Gastrocnemius medialis (tissue), 4 donors: ENCODE measurements at regions not wholly inside any gene's neighbourhood (a gene's known extent, or its start where the extent isn't known, plus 50 kb on each side); places are given as distances from the start of the nearest gene placed in this dataset.

ENCODE experiments used
- ATAC-seq, 2 donors: fragments of 150-250 bp; one replicate each; pipeline ENCODE4 v1.9.1; 2016
- DNase-seq, 2 donors: peaks; one replicate each; pipeline ENCODE4 v3.0.0-alpha.2; 2019
- H3K27ac ChIP-seq, 4 donors: fragments of 200-600 bp; sonication (generic); 1 replicate in 1 of 4; 2 replicates in 3 of 4; pipeline ENCODE4 v1.5.1; 2016 to 2018; ENCODE audit warnings: mild to moderate bottlenecking in 2 of 4, moderate library complexity in 1 of 4
- H3K27me3 ChIP-seq, 3 donors: fragments of 200-600 bp; sonication (generic) in 2 of 3; 1 replicate in 1 of 3; 2 replicates in 2 of 3; pipeline versions ENCODE4 v1.5.1 to v1.6.0; 2016 to 2019; ENCODE audit warnings: mild to moderate bottlenecking in 1 of 3, moderate library complexity in 1 of 3
- H3K36me3 ChIP-seq, 2 donors: fragments of 200-600 bp; sonication (generic) in 1 of 2; one replicate each; pipeline ENCODE4 v1.5.1; 2017 to 2018
- H3K4me1 ChIP-seq, 2 donors: fragments of 200-600 bp; sonication (generic) in 1 of 2; one replicate each; pipeline ENCODE4 v1.5.1; 2016 to 2017; ENCODE audit warnings: mild to moderate bottlenecking in 2 of 2
- H3K4me3 ChIP-seq, 4 donors: fragments of 200-600 bp; sonication (generic) in 3 of 4; 1 replicate in 1 of 4; 2 replicates in 3 of 4; pipeline ENCODE4 v1.5.1; 2016 to 2019; ENCODE audit warnings: mild to moderate bottlenecking in 2 of 4
- H3K9me3 ChIP-seq, 3 donors: fragments of 200-600 bp; sonication (generic) in 2 of 3; 1 replicate in 1 of 3; 2 replicates in 2 of 3; pipeline ENCODE4 v1.5.1; 2016 to 2019
- POLR2A ChIP-seq, 2 donors: fragments of 450-650 bp; IDR thresholded peaks; one replicate each; pipeline ENCODE4 v1.6.1; 2017; ENCODE audit warnings: antibody characterized with exemption in 2 of 2, mild to moderate bottlenecking in 2 of 2, moderate library complexity in 2 of 2
- in situ Hi-C, 4 donors: fragments of 200-750 bp; cut with MboI; loops; one replicate each; pipeline versions ENCODE4 v1.15.0 to v1.8.0; 2017; ENCODE audit warnings: low sequenced_read_pairs in 4 of 4
- intact Hi-C: fragments of 100-400 bp; cut with DNase I; formaldehyde crosslinking; loops from one replicate; pipeline ENCODE4 v1.15.1; 2023; ENCODE audit warnings: low total_unique reads
- TF ChIP-seq, protein P1 (sequence below), 5 experiments: fragments of 450-650 bp in 3 of 5; fragments of 200-600 bp in 2 of 5; sonication (generic) in 2 of 5; IDR thresholded peaks in 4 of 5; conservative IDR thresholded peaks in 1 of 5; 1 replicate in 4 of 5; 2 replicates in 1 of 5; pipeline ENCODE4 v1.5.1; 2016 to 2019; ENCODE audit warnings: antibody characterized with exemption in 5 of 5, mild to moderate bottlenecking in 3 of 5, moderate library complexity in 3 of 5

DNA sequence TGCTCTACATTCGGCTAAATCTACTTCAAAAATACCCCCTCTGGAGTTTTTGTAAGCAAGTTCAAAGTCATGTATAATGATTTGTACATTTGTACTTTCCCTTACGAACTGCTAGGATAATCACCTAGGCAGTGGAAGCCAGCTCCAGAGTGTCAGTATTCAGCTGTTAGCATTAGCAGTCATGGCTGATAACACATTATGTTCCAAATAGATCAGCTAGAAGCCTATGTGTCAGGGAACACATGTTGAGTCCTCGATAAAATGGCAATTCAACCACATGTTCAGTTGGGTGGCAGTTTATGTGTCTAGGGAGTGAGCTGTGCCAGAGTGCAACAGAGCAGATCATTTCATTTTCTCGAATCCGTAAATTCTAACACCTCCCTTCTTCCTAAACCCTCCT lies 65.8 kb upstream of the KRTAP11-1 start:
- in situ Hi-C loops = no loop called here

DNA sequence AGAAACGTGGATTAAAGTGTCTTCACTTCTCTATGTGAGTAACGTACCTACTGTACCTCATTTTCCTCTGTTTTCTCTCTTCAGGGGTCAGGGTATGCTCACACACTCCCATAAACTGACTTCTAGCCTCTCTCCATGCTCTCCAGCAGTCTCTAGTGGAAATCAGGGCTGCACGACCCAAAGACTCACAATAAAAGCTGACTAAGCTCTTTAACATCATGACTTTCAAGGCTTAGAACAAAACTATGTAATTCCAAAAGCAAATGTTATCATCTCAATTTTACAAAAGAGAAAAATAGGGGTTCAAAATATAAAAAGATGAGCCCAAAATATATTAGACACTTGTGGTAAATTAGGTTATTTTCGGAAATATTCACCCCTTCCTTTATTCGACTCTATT lies 62.5 kb upstream of the KRTAP11-1 start:
- Histone ChIP-seq H3K36me3 (no peaks in the 10 kb centered on the region), H3K27ac (no peak overlapping the region), H3K4me1 (no peaks in the 10 kb centered on the region), H3K9me3 (no peaks in the 10 kb centered on the region), H3K4me3 (no peak overlapping the region), H3K27me3 (no peaks in the 10 kb centered on the region)
- in situ Hi-C loops (no loop called here), intact Hi-C loops (no loop called here)
- TF ChIP-seq, protein P1, sequence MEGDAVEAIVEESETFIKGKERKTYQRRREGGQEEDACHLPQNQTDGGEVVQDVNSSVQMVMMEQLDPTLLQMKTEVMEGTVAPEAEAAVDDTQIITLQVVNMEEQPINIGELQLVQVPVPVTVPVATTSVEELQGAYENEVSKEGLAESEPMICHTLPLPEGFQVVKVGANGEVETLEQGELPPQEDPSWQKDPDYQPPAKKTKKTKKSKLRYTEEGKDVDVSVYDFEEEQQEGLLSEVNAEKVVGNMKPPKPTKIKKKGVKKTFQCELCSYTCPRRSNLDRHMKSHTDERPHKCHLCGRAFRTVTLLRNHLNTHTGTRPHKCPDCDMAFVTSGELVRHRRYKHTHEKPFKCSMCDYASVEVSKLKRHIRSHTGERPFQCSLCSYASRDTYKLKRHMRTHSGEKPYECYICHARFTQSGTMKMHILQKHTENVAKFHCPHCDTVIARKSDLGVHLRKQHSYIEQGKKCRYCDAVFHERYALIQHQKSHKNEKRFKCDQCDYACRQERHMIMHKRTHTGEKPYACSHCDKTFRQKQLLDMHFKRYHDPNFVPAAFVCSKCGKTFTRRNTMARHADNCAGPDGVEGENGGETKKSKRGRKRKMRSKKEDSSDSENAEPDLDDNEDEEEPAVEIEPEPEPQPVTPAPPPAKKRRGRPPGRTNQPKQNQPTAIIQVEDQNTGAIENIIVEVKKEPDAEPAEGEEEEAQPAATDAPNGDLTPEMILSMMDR (IDR thresholded peaks at IDR 0.05 in 4 of 5, conservative IDR thresholded peaks at IDR 0.05 in 1 of 5) = no peak
- no peak for TF ChIP-seq POLR2A (IDR thresholded peaks at IDR 0.05)
- DNase-seq (no peak), ATAC-seq (no peak)

More for the DNA sequence above, 65.8 kb upstream of the KRTAP11-1 start:
- TF ChIP-seq, protein P1 (IDR thresholded peaks at IDR 0.05 in 4 of 5, conservative IDR thresholded peaks at IDR 0.05 in 1 of 5) = no peak
- TF ChIP-seq POLR2A (IDR thresholded peaks at IDR 0.05) = no peak
- no peak overlapping the region for H3K4me3 ChIP-seq
- H3K4me1 ChIP-seq = no peaks in the 10 kb centered on the region
- ATAC-seq (no peak), DNase-seq (no peak)
- H3K27ac ChIP-seq = no peak overlapping the region
- H3K9me3 ChIP-seq = no peaks in the 10 kb centered on the region
- intact Hi-C loops = no loop called here
- H3K36me3 ChIP-seq = no peaks in the 10 kb centered on the region
- H3K27me3 ChIP-seq = no peaks in the 10 kb centered on the region

DNA sequence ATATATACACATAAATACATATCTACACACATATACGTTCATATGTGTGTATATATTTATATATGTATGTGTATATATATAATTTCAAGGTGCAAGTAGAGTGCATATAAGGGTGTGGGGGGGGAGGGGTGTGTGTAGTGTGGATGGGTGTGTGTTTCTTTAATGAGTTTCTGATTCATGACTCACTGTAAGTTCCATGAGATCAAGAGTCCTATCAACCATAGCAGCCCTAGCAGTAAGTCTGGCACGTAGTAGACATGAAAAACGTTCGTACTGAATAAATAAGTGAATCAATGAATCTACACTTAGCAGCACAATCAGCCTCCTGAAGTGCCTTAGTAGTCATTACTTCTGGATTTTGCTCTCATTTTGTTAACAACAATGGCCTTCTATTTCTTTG lies 61.9 kb upstream of the KRTAP11-1 start:
- no peak for DNase-seq
- Histone ChIP-seq H3K4me1 (no peaks in the 10 kb centered on the region), H3K27me3 (no peaks in the 10 kb centered on the region), H3K36me3 (no peaks in the 10 kb centered on the region), H3K27ac (no peak overlapping the region), H3K9me3 (no peaks in the 10 kb centered on the region), H3K4me3 (no peak overlapping the region)
- intact Hi-C loops = no loop called here
- ATAC-seq = no peak
- TF ChIP-seq, protein P1 (IDR thresholded peaks at IDR 0.05 in 4 of 5, conservative IDR thresholded peaks at IDR 0.05 in 1 of 5) = no peak
- TF ChIP-seq POLR2A (IDR thresholded peaks at IDR 0.05) = no peak
- in situ Hi-C loops = no loop called here

DNA sequence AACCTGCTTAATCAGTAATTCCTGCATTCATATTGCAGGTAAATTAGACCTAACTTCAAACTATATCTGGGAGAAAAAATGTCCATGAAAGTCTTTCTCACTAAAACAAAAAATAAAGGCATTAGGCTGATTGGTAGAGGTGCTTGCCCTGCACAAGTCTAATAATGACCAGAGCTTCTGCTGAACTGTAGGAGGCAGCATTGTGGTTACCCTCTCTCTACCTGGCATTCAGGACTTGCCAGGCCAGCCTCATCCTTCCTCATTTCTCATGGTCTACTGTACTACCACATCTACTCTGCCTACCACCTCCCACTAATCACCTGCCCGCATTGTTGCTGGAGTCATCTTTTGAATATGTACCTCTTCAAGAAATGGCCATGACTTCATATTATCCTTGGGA lies 60.8 kb upstream of the KRTAP11-1 start:
- DNase-seq (no peak), ATAC-seq (no peak)
- no peak overlapping the region for H3K4me3 ChIP-seq
- intact Hi-C loops = no loop called here
- H3K27me3 ChIP-seq = no peaks in the 10 kb centered on the region
- no peaks in the 10 kb centered on the region for H3K4me1 ChIP-seq
- H3K36me3 ChIP-seq = no peaks in the 10 kb centered on the region
- TF ChIP-seq POLR2A (IDR thresholded peaks at IDR 0.05) = no peak
- TF ChIP-seq, protein P1 (IDR thresholded peaks at IDR 0.05 in 4 of 5, conservative IDR thresholded peaks at IDR 0.05 in 1 of 5) = no peak
- H3K9me3 ChIP-seq = no peaks in the 10 kb centered on the region
- H3K27ac ChIP-seq = no peak overlapping the region
- in situ Hi-C loops = no loop called here

DNA sequence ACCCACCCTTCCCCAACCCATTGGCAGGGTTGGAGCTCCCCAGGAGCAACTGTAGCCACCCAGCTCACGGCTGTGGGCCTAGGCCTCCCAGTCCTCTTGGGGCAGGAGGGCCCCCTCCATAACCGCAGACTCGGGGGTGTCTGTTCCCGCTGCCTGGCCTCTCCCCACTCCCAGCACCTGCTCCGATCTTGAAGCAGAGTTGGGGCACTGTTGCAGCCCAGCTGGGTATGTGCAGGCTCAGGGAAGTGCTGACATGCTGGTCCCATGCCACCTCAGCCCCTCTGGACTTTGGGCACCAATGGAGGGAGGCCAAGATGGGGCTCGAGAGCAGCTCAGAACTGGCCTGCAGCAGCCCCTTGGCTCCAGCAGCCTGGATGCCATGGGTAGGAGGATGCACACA lies 54.8 kb upstream of the KRTAP11-1 start:
- Histone ChIP-seq H3K9me3 (no peaks in the 10 kb centered on the region), H3K4me3 (no peak overlapping the region), H3K36me3 (no peaks in the 10 kb centered on the region), H3K27ac (no peak overlapping the region), H3K4me1 (no peaks in the 10 kb centered on the region), H3K27me3 (no peaks in the 10 kb centered on the region)
- DNase-seq (no peak), ATAC-seq (no peak)
- in situ Hi-C loops = no loop called here
- TF ChIP-seq POLR2A (IDR thresholded peaks at IDR 0.05) = no peak
- TF ChIP-seq, protein P1 (IDR thresholded peaks at IDR 0.05 in 4 of 5, conservative IDR thresholded peaks at IDR 0.05 in 1 of 5) = no peak
- intact Hi-C loops = no loop called here
